G401 (cell line): ENCODE measurements at regions not wholly inside any gene's neighbourhood (a gene's known extent, or its start where the extent isn't known, plus 50 kb on each side); places are given as distances from the start of the nearest gene placed in this dataset.
A peak's percentile ranks its signal among the peaks of the same experiment; 100 is the strongest.

ENCODE experiments used
- DNase-seq: peaks from one replicate; pipeline ENCODE4 v3.0.0-alpha.2; 2015; ENCODE audit warnings: low spot score
- in situ Hi-C: cut with HindIII; loops from 2 replicates; pipeline ENCODE4 v1.10.0; 2016; ENCODE audit warnings: low sequenced_read_pairs, mixed read lengths

DNA sequence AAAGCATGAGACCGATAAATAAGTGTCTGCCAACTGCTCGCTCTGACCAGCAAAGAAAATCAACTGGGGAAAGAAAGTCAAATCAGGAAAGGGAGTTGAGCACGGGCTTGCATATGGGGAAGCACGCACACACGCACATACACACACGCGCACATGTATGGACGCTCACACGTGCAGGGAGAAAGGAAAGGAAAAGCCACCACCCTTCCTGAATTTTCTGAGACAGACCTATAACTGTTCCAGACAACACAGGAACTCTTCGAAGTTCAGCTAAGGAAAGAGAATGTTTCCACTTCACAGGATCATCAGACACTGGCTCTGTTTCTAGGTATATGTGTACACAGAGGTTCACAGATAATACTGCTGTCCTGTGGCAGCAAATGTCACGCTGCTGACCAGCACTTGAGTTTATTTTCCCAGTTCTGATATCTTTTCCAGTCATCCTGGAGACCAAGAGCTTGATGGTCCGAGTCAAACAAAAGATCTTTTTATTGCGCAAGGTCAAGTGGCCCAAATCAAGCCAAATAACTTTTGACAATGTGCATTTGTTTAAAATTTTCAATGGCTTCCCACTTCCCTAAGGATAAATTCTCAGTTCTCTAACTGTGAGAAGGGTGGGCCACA lies 82.1 kb upstream of the TMCC3 start:
- in situ Hi-C loops = no loop called here
- DNase-seq = no peak

DNA sequence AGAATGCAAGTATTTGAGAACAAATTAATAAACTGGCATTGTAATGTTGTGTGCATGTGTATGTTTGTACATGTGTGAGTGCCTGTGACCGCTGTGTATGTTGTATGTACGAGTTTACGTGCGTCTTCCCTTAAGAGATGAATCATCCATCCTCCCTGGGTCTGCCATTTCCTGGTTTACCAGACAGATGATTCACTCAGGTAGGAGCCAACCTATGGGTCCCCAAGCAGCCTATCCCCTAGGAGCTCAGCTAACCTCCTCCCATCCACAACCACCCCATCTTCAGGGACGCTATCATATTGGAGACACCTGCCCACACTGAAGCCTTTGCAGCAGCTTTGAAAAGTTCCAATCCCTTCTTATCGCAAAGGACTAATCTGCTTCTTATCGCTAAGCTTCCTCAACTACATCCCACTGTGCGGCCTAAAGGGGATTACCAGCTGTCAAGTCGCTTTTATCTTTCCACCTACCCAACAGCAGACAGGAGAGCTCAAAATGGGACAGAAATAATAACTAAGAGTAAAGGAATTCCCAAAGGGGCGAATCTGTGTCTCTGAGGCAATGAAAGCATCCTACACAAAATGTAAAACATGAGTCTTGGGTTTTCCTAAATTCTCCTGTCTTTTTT lies 81.5 kb upstream of the TMCC3 start:
- in situ Hi-C loops = no loop called here
- DNase-seq = no peak

GRCh38 chr12:94730847-94731246 lies 80.5 kb upstream of the TMCC3 start:
- no peak for DNase-seq
- in situ Hi-C loops = no loop called here

GRCh38 chr12:94726236-94726835 lies 76.0 kb upstream of the TMCC3 start:
- DNase-seq = no peak

DNA sequence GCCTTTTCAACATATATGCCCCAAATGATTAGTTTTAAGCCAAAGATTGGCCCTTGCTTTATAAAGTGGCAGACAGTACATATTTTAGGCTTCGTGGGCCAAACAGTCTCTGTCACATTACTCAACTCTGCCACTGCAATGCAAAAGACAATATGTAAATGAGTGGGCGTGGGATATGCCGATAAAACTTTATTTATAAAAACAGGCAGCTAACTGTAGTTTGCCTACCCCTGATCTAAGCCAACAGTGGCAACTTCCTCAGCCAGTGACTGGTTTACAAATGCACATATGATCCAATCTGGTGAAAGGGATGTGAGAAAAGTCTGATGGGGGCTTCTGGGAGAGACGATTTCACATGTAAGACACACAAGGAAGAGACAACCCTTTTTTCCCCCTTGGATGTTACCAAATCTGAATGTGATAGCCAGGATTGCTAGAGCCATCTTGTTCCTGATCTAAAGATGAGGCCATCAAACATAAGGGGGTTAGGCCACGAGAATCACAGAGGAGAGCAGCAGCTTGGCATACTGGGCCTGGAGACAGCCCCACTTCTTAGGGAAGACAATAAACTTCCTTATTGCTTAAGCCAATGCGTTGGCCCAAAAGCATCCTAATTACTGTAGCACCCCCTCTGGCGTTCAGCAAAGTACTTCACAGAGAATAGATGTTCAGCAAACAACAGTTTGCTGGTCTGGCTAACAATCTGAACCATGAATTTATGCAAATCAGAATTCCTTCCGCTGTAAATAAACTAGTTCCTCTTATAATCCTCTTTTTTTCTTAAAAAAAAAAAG lies 75.2 kb upstream of the TMCC3 start:
- in situ Hi-C loops = no loop called here
- DNase-seq = no peak

More at GRCh38 chr12:94726236-94726835, 76.0 kb upstream of the TMCC3 start:
- in situ Hi-C loops = no loop called here

DNA sequence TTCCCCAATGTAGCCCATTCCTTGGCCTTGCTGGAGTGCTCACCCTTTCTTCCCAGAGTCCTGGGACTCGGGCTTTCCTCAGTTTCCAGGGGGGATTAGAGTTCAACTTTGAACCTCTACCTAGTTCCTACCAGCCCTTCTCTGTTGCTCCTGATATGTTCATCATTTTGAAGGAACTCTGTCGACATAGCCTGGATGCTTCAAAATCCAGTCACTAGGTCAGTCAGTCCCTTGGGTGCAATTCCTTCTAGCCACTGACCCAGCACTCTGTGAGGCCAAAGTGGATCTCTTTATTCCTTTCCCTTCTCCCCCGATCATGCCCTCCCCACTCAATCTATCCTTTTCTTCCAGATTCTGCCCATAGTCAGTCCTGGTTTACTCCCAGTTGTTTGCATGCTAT lies 72.3 kb upstream of the TMCC3 start:
- in situ Hi-C loops = no loop called here
- DNase-seq = no peak

DNA sequence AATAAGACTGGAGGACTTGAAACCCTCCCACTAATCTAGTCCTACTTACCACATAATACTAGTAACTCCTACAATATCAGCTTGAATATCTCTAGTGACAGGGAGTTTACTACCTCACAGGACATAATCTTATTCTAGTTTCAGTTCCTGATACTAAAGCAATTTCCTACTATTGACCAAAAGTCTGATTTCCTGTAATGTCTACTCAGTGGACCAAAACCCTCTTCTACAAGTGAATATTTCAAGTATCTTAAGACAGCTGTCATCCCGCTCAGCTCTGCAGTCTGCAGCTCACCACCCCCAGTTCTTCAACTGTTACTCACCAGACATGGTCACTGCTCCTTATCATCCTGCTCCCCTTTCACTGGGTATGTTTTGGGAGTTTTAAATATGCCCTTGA lies 70.8 kb upstream of the TMCC3 start:
- DNase-seq = no peak
- in situ Hi-C loops = no loop called here

DNA sequence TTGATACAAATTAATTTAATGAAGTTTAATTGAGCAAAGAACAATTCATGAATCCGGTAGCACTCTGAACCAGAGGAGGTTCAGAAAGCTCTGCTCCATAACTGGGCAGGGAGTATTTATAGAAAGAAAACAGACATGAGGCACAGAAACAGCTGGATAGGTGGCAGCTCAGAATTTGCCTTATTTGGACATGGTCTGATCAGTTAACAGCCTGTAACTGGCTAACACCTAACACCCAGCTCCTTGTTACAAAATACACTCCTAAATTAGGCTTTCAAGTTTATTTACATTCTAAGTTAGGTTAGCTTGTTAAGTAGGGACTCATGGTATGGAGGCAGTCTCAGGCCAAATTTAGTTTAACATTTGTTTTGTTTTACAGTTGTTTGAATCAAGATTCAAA lies 67.8 kb upstream of the TMCC3 start:
- in situ Hi-C loops = no loop called here
- no peak for DNase-seq

DNA sequence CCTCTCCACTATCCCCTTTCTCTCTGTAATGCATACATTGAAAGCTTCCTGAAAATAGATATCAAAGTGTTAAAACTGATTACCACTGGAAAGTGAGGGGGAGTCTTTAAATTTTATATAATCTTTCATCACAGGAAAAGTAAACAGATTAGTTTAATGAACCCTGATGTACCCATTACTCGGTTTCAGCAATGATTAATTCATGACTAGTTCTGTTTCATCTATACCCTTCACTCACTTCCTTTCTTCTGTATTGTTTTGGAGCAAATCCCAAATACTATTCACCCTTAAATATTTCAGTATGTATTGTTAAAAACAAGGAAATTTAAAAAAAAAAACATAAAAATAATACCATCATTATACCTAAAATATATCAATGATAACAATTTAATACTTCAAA lies 67.3 kb upstream of the TMCC3 start:
- in situ Hi-C loops = no loop called here
- DNase-seq = no peak

- in situ Hi-C loops = no loop called here
- no peak for DNase-seq
Measured at GRCh38 chr12:94717108-94717507, 66.8 kb upstream of the TMCC3 start.

DNA sequence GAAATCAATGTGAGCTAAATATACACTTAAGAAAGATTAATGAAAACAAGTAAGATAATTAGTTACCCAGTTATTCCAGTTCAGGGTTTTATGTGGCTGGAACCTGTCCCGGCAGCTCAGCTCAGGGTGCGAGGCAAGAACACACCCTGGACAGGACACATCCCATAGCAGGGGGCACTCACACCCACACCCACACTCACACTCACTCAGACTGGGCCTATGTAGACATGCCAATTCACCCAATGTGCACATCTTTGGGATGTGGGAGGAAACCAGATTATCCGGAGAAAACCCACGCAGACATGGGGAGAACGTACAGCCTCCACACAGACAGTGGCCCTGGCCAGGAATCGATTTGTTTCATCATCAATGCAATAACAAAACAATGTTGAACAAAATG lies 66.0 kb upstream of the TMCC3 start:
- no peak for DNase-seq
- in situ Hi-C loops = no loop called here

DNA sequence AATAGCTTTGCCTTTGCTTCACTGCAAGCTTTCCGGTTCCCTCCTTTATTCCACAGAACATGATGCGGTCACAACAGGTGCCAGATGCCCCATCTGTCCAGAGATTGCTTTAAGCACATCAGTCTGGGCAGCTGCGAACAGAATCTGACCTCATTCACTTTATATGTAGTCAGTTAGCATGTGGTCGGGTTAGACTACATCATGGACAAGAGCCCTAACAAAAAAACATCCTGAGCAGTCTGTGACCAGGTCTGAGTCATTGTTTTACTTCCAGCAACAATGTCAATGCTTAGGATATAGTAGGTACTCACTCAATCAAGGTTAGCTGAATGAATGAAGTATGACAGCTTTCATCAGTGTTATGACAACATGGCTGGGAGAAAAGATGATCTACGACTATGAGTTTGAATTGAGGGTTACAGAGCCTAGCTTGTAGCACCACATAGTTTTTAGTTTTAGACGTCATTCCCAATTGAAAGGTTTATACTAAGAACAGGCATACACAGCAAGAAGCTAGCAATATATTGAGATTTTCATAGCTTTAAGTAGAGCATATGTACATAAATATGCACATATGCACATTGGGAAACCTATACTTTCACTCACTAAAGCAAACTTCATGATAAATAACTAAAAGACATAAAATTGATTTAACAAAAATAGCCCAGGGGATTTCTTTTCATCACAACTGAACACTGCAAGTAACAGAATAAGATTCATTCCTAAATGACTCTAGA lies 64.2 kb upstream of the TMCC3 start:
- DNase-seq = no peak
- in situ Hi-C loops = no loop called here

- DNase-seq = no peak
- in situ Hi-C loops = no loop called here
Measured at GRCh38 chr12:94712815-94713515, 62.6 kb upstream of the TMCC3 start.

DNA sequence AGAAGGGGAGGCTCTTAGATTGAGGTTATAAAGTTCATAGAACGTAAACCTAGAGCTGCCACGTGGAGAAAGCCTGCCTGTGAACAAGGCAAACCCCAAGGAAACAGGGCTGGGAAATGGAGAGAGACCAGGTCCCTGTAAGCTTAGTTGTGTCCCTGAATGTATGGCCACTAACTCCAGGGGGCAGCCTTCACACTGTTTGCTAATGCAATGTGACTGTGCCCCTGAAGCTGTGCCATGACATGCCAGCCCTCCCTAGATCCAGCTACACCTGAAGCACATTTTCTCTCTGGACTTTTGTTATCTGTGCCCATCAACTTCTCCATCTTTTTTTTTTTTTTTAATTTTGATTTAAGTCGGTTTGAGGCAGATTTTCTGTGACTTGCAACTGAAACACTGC lies 60.6 kb upstream of the TMCC3 start:
- DNase-seq = peak; percentile 17
- in situ Hi-C loops = no loop called here

- no peak for DNase-seq
- in situ Hi-C loops = no loop called here
Measured at GRCh38 chr12:94707892-94708291, 57.5 kb upstream of the TMCC3 start.

DNA sequence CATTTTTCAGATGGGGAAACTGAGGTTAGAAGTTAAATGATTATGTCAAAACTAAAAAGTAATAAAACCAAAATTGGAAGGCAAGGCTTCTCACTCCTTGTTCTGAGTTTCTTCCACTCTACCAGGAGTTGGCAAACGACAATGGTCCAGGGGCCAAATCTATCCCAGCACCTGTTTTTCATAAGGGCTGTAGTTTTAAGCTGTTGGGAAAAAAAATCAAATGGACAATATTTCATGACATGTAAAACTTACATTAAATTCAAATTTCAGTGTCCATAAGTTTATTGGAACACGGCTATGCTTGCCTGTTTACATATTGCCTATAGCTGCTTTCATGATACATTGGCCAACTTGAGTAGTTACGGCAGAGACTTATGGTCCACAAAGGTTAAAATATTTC lies 56.7 kb upstream of the TMCC3 start:
- in situ Hi-C loops = no loop called here
- DNase-seq = no peak

GRCh38 chr12:94706250-94706661 lies 55.9 kb upstream of the TMCC3 start:
- DNase-seq = no peak
- in situ Hi-C loops = no loop called here

DNA sequence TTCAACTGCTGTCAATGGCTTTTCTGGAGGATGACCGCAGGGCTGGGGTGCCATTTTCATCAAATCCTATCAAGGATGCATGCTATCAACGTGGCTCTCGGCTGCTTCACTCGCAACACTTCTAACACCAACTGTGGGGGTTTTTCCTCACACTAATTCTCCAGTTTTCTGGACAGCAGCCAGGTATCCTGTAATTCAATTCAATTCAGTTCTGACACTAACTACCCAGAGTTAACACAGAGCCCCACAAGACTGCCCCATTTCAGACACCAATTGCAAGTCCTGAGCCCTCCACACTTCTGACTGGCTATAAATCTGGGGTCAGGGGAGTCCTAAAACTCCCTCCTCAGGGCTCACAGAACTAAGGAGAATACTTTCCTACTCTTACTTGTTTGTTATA lies 55.3 kb upstream of the TMCC3 start:
- in situ Hi-C loops = no loop called here
- no peak for DNase-seq
